GM21528 (cell line): ENCODE measurements at regions not wholly inside any gene's neighbourhood (a gene's known extent, or its start where the extent isn't known, plus 50 kb on each side); places are given as distances from the start of the nearest gene placed in this dataset.
A peak's percentile ranks its signal among the peaks of the same experiment; 100 is the strongest.

Experiments
- ATAC-seq: cut with Tn5 transposase; IDR thresholded peaks from one replicate; pipeline ENCODE4 v1.9.1; 2021; ENCODE audit warnings: mild to moderate bottlenecking, moderate library complexity; ENCODE audit not compliant: unreplicated experiment, low FRiP score

DNA sequence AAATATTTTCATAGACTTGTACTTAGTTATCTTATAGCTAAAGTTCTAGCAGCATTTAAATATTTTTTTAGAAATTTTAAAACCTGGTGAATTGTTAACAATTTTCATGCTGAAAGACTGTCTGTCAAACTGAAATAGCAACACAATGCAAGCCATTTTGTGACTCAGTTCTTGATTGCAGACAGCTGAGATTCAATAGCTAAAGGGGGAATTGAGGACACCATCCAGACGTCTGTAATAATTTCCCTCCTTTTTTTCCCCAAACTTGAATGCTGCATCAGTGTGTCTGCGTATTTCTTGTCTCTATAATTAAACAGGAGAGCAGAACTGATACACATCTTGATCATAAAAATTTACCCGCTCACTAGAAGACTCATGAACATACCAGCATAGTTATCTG lies 468.3 kb downstream of the GBE1 start:
- no peak for ATAC-seq

DNA sequence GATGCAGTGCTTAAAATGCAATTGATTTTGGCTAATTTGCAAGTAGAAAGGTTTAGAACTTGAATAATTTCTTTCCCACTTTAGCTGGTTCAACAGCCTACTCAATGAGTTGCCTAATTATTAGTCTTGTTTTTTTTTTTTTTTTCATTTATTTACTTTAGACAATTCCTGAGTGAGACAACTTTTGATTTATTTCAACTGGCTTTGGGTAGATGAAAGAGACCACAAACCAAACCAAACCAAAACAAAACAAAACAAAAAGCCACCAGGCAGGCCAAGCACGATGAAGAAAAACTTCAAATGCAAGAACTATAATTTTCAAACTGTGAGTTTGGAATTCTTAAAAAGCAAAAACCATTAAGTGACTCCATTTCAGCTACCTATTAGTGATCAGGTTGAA lies 469.9 kb downstream of the GBE1 start:
- ATAC-seq = no peak

DNA sequence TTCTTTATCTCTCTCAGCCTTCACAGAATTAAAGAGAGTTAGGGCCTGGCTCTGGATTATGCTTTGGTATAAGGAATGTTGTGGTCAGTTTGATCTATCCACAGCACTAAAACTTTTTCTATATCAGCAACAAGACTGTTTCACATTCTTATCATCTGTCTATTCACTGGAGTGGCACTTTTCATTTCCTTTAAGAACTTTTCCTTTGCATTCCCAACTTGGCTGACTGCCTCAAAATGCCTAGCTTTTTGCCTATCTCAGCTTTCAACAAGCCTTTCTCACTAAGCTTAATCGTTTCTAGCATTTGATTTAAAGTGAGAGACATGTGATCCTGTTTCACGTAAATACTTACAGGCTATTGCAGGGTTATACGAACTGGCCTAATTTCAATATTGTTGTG lies 471.8 kb downstream of the GBE1 start:
- ATAC-seq = no peak

DNA sequence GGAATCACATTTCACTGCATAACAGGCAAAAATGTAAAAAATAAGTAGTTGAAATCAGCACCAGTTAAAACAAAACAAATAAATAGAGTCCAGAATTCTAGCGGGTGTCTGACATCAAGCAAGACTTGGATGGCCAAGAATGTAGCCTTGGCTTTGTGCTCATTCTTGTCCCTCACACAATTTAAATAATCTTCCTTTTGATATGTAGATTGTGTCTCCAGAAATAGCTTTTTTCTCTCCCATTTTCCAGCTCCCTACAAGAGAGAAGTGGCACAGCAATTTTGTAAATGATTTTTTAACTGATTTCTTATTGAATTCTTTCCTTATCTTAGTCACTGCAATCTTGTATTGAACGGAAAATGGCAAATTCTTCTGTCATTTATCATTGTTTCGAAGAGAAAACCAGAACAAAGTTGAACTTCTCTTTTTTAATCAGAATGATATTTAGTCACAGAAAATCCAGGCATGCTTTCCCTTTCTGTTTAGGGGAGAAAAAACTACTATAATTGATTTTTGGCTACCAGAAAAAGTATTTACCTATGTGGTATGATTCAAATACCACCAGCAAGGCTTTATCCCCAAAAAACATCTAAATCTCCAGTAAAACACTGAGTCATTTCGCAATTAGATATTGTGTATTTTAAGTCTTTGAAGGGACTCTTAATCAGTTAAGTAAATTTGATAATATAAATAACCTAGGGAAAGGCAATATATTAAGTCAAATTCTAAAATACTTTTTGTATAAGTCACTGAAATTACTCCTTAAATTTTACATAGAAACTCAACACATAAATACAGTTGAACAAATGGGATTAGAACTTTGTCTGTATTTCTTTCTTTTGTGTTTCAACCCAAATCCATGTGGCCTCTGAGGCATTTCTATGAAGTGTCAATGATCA lies 481.7 kb downstream of the GBE1 start:
- no peak for ATAC-seq

DNA sequence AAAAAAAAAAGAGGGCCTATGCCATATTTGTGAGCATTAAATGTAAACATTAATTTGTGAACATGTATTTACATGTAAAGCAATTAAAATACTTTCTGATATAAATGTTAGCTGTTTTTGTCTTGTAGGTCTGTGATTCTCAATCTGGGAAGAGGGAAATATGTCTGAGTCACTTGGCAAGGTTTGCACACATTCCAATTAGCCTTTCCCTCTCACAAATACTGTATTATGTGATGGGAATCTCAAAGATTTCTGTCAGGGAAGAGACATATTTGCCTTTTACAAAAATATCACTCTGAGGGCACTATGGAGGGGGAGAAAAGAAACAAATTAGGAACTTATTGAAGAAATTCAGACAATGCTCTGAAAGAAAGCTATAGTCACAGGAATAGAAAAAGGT lies 483.6 kb downstream of the GBE1 start:
- no peak for ATAC-seq

DNA sequence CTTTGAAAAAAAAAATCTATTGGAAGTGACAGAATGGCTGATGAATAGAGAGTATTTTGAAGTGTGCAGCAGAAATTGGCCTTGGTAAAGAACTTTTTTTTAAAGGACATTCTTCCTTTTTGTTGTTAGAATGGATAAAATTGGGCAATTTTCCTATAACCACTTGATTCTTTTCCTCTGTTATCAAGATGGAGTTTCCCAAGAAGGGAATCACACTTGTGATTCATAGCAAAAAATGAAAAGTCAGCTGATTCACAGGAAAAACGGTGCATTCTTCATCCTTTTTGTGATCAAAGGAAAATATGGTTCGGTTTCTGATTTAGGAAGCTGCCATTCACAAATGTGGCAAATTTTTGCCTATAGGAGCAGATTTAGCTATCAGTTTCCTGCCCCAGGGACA lies 486.8 kb downstream of the GBE1 start:
- no peak for ATAC-seq

DNA sequence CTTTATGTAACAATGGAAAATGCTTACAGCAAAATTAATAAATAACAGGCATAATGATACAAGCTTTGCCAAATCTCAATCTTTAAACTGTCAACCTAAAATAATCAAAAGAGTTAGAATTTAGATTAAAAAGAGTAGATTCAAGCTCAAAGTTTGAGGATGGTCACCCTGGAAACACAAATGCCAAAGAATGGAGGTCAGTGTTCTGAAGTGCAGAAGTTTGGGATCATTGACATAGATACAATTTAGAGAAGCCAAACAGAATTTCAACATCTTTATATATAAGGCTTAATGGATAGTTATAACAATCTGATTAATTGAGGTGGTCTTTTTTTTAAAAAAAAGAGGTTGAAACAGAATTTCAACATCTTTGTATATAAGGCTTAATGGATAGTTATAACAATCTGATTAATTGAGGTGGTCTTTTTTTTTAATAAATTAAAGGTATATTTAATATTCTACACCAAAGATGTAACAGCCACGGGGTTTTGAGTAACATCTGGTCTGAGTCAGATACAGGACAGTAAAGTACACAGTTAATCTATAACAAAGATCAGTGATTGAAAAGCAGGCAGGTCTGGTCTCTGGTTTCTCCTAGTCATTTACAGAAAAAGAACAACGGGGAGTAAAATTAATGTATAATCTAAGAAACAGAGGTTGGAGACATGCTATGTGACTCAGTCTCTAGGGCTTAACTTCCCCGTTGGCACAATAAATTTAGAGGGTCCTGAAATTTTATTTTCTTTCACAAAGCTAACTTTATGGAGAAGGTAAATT lies 490.7 kb downstream of the GBE1 start:
- ATAC-seq = peak; percentile 99

DNA sequence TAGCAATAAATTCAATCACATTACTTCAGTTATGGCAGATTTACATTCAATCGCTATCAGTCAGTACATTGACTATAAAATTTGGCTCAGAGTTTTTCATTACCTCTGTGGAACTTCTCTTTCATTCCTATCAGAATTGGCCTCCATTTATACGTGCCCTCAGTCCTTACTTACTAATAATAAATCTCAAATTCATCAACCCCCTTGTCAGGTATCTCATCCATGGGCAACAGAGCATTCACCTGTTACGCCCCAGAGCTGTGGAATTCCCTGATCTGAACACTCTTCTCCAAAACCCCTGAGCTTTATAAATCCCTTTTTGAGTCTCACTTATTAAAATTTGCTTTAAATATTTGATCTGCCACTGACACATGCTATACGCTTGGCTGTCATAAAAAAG lies 492.9 kb downstream of the GBE1 start:
- ATAC-seq = no peak

DNA sequence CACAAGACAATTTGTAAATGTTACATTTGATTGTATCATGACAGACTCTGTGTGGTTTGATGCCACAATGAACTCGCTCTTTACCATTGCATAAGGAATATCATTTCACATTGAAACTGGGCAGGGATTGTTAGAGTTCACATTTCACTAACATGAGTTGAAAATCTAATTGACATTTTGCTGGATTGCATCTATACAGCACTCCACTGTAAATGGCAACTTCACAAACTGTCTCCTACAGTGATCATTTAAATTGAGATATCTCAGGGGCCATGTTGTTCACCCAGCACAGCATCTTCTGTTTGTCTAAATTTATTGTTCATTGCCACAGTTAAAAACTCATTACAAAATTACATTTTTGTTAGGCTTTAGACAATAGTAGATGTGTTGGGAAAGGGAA lies 499.4 kb downstream of the GBE1 start:
- no peak for ATAC-seq

DNA sequence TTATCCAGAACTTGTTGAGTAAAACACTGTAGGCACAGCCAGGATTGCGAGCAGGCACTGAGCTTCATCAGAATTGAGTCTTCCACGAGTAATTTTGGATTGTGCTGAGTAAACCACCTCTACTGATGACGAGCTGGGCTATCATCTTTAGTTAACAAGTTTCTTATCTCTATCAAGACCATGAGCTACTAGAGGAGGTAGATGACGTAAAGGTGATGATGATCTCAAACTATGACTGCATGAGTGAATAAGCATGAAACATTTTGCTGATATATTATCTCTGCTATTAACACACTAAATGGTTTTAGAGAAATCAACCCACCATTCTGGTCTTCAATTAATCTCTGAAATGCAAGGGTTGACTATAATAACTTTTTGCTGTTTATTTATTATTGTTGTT lies 506.0 kb downstream of the GBE1 start:
- ATAC-seq = no peak

DNA sequence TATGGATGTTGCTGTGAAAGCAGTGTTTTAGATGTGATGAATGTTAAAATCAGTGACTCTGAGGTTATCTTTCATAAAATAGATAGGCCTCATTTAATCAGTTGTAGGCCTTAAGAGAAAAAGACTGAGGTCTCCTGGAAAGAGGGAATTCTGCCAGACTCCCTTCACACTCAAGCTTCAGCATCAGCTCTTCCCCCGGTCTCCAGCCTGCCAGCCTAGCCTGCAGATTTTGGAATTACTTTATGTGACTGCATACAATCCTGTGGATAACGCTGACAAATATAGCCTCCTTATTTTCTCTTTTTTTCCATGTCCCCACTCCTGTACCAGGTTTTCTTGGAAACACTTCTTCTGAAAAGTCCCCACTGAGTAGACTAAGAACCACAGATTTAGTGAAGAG lies 510.3 kb downstream of the GBE1 start:
- ATAC-seq = no peak

DNA sequence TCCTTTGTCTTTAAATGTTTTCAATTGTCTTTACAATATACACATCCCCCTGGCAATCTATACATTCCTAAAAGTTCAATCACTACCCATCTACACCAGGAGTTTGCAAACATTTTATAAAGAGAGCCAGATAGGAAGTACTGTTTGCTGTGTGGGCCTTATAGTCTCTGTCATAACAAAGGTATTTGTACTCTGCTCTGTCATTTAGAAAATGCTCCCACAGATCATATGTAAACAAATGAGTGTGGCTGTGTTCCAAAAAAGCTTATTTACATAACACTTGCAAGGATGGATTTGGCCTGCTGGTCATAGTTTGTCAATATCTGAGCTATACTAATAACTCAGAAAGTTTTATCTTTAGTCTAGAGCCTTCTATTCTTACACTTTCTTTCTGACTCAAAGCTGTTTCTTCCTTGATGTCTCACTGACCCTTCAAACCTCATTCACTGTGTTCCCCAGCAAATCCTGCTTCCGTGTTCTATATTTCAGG lies 511.9 kb downstream of the GBE1 start:
- peak; percentile 69 for ATAC-seq

DNA sequence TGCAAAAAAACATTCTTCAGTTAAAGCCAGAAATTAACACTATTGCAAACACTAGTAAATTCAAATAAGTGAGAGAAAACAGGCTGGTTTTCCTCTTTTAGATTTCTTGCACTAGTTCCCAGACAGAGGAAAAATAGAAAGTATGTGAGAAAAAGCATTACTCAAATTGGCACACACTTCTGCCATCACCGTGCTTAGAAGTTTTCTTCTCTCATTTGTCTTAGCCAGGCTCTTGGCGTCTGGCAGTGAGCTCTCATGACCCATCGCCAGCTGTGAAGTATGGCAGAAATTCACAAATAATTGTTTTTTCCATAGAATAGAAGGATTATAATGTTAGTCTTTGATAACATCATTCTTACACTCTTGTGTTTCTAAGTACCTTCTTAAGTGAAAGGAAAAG lies 515.9 kb downstream of the GBE1 start:
- ATAC-seq = no peak

DNA sequence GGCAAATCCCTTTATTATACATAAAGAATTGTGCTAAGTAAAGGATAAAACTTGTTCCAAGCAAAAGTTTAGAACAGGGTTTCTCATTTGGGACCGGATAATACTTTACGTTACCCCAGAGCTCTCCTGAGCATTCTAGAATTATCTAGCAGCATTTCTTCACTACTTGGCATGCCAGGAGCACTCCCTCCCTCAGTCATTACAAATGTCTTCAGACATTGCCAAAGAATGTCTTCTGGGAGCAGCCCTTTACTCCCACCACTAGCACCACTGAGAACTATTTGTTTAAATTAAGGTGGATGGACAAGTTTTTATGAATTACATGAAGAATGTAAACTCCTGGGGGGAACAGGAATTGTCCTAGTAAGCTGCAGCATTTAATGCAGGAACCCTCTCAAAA lies 516.4 kb downstream of the GBE1 start:
- ATAC-seq = no peak

DNA sequence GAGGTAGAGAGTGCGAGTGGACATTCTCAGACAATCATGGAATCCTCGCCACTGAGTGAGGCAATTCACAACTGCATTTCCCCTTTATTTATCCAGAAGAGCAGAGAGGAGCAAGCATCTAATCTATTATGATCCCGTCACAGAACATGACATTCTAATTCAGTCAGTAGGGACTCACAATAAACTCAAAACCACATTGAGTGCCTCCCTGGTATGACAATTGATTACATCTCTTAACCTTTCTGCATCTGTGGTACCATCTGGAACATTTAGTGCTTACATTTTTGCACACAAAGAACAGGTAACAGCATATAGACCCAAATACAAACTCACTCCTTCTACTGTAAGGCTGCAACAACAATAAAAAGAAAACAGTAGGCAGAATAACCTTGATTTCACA lies 517.2 kb downstream of the GBE1 start:
- ATAC-seq = no peak

DNA sequence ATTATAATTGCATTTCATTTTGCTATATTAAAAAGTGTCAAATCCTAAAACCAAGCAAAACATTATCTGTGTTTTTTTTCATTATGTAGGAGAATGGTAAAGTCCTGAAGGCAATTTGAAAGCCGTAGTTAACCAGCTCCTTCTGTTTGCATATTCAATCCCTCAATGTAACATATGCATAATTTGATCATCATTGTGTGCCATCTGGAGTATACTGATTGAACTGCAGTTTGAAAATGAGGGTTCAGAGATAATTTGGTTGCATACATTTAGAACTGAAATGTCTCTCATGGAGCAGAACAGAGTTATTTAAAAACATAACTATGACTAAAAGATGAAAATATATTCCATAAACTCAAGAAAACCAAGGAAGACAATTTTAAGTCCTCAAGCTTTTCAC lies 518.6 kb downstream of the GBE1 start:
- no peak for ATAC-seq

DNA sequence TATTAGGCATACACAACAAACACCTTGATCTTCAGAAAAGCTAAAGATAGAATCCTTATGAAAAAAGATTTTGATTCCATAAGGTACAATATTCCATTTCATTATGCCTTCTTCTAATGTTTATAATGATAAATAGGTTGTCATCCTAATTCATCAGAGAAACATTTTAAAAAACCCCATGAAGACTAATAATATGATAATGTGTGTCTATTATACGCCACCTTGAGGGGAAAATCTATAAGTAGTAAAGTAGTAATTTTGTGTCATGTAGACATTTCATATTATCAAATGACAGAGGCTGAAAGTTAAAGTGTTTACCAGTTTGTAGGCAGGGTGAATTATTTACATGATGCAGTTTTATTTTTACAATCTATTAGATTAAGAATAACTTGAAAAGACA lies 524.3 kb downstream of the GBE1 start:
- ATAC-seq = no peak

DNA sequence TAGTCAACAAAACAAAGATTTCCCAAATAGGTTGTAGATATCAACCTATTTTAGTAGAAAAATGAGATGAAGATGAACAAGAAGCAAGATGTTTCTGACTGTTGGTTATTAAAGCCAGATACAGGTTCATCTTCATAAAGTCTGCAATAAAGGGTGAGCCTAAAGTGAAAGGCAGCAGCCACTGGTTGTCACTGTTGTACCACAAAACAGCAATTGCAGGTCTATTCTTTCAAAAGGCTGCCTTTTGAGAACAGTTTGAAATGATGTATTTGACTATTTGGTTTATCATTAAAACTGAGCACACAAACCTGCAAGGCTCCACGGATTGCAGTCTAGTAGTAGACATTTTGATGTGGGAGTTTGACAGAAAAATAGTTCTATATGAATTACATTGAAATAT lies 543.4 kb downstream of the GBE1 start:
- no peak for ATAC-seq

DNA sequence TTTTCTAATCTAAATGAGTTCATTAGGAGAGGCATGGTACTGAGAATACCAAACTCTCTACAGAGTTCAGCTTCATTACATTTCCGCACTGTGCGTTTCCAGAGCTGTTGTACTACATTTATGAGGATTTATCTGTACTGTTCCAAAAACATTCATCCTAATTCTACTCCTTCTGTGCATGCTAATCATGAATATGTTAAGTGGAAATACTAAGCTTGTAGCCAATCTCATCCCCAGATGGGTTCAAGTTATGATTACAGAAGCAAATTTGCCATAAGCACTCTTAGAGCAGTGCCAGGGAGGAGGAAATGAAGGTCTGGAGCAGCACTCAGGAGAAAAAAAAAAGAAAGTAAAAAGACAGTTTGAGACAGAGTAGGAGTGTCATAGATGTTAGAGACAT lies 544.3 kb downstream of the GBE1 start:
- ATAC-seq = no peak

DNA sequence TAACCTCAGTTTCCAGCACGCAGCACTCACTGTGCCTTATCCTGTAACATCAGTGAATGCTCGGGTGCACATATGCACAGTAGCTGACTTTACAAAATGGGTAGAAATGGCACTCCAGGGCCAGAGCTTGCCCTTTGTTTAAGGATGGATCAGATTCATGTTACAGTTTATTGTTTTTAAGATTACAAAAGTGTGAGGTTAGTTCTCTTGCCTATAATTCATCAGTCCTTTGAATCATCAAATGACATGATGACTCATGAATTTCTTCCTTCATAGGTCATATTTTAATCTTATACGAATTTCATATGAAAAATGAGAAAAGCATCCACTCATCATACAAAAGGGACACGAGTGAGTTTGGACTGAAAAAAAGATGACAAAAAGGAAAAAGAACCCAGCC lies 545.3 kb downstream of the GBE1 start:
- no peak for ATAC-seq

DNA sequence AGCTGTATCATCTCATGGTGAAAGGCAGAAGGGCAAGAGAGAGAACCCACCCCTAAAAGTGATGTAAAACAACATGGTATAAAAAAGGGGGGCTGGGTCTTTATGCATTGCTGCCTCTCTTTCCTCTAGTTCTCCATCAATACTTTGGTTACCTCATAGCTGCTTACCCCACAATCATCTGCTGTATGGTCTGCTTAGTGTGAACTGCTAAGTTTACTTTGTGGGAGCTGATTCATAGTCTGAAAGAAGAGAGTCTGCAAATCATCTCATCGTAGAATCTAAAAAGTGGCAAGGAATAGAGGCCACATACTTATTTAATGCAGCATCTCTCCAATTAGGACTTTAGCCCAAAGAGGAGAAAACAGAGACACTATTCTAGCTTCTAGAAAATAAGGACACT lies 546.8 kb downstream of the GBE1 start:
- no peak for ATAC-seq

DNA sequence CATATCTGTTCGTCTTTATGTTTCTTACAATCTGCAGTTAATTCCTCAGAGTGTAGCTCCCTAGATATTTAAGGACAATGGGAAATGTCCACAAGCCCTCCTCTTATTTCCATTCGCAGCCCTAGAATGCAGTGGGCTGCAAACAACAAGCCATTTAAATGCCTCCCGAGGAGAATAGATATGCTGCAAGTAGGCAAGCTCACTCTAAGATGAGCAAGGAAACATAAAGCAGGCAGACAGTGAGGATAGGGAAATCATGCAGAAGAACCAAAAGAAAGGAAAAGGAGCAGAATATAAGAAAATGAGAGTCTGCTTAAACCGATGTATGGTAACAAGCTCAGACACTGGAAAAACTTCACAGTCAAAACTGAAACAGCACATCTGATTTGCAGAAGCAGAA lies 561.9 kb downstream of the GBE1 start:
- no peak for ATAC-seq
